ENCODE measurements at regions not wholly inside any gene's neighbourhood (a gene's known extent, or its start where the extent isn't known, plus 50 kb on each side); places are given as distances from the start of the nearest gene placed in this dataset.
A peak's percentile ranks its signal among the peaks of the same experiment; 100 is the strongest.

- TF ChIP-seq SOX13 (IDR thresholded peaks at IDR 0.05) = no peak
- peak in 1 of 2 experiments; percentile 20; a peak in 1 of 4 replicates for TF ChIP-seq SOX13 (CRISPR knock-in tag; conservative IDR thresholded peaks at IDR 0.05 in 1 of 2, IDR thresholded peaks at IDR 0.05 in 1 of 2)
- no peak for TF ChIP-seq SNAPC5 (CRISPR knock-in tag; IDR thresholded peaks at IDR 0.05; ENCODE audit: borderline replicate concordance)
- 0 out of 2 replicates have a peak, but pooled peaks have one; percentile 8 for TF ChIP-seq KDM1A (CRISPR knock-in tag; IDR thresholded peaks at IDR 0.05)
- peak; percentile 33; the same call in 1 of the 2 replicates for TF ChIP-seq ZNF691 (CRISPR knock-in tag; IDR thresholded peaks at IDR 0.05; ENCODE audit: borderline replicate concordance, low read depth)
- 0 out of 2 replicates have a peak, but pooled peaks have one; percentile 15 for TF ChIP-seq CREM (IDR thresholded peaks at IDR 0.05)
- TF ChIP-seq CREM (CRISPR knock-in tag; IDR thresholded peaks at IDR 0.05) = no peak
- TF ChIP-seq IKZF5 (CRISPR knock-in tag; IDR thresholded peaks at IDR 0.05) = peak; percentile 51
- TF ChIP-seq MAZ (IDR thresholded peaks at IDR 0.05; ENCODE audit: borderline replicate concordance, low read depth, low read length) = peak; percentile 81
- TF ChIP-seq MAZ (CRISPR knock-in tag; IDR thresholded peaks at IDR 0.05; ENCODE audit: low read depth) = peak; percentile 50; the same call in 1 of the 2 replicates
- TF ChIP-seq PHF5A (CRISPR knock-in tag; IDR thresholded peaks at IDR 0.05; ENCODE audit: low read depth, unreplicated experiment) = peak; percentile 74
- TF ChIP-seq SAP130 (CRISPR knock-in tag; IDR thresholded peaks at IDR 0.05; ENCODE audit: low read depth) = peak; percentile 57
- no peak for TF ChIP-seq FUBP1 (CRISPR knock-in tag; IDR thresholded peaks at IDR 0.05; ENCODE audit: borderline replicate concordance)
- TF ChIP-seq GATAD1 (CRISPR knock-in tag; IDR thresholded peaks at IDR 0.05) = 0 out of 2 replicates have a peak, but pooled peaks have one; percentile 47
- 0 out of 2 replicates have a peak, but pooled peaks have one; percentile 26 for TF ChIP-seq MIER3 (CRISPR knock-in tag; IDR thresholded peaks at IDR 0.05; ENCODE audit: borderline replicate concordance)
- TF ChIP-seq YEATS2 (CRISPR knock-in tag; IDR thresholded peaks at IDR 0.05; ENCODE audit: borderline replicate concordance) = peak; percentile 23; the same call in 1 of the 2 replicates
- TF ChIP-seq ZFY (CRISPR knock-in tag; IDR thresholded peaks at IDR 0.05) = peak; percentile 42; the same call in 1 of the 2 replicates
- TF ChIP-seq TFE3 (CRISPR knock-in tag; IDR thresholded peaks at IDR 0.05) = 0 out of 2 replicates have a peak, but pooled peaks have one; percentile 16
- TF ChIP-seq ZNF883 (CRISPR knock-in tag; IDR thresholded peaks at IDR 0.05; ENCODE audit: not compliant biosample characterization) = peak; percentile 6
- TF ChIP-seq STAG1 (CRISPR knock-in tag; IDR thresholded peaks at IDR 0.05) = peak; percentile 76
These were observed 125.8 kb downstream of the MRPL14 start (continued) for GRCh38 chr6:44001318-44002066.
